WTC11 (cell line): ENCODE measurements at regions not wholly inside any gene's neighbourhood (a gene's known extent, or its start where the extent isn't known, plus 50 kb on each side); places are given as distances from the start of the nearest gene placed in this dataset.

Experiments used
- ATAC-seq: fragments of 200-7000 bp; cut with Tn5 transposase; 2 replicates; pipeline ENCODE4 v1.10.0; 2021; ENCODE audit warnings: mild to moderate bottlenecking, moderate library complexity
- CTCF ChIA-PET: fragments of 300-600 bp; sonication (Branson Sonifier 250); formaldehyde crosslinking; loops from one replicate; lab custom pipeline; 2021; ENCODE audit warnings: antibody characterized with exemption; lab: Charles Lee
- POLR2A ChIA-PET: fragments of 350-600 bp; sonication (Branson Sonifier 250); formaldehyde crosslinking; loops from one replicate; lab custom pipeline; 2021; ENCODE audit warnings: antibody characterized with exemption; lab: Charles Lee
- DNase-seq: peaks from one replicate; pipeline ENCODE4 v3.0.0; 2021; ENCODE audit warnings: low spot score
- H3K27ac Mint-ChIP-seq: 2 replicates; pipeline ENCODE4 v1.8.0; 2021; ENCODE audit warnings: mixed read lengths
- H3K27me3 Mint-ChIP-seq: 2 replicates; pipeline ENCODE4 v1.8.0; 2021; ENCODE audit warnings: low read depth, mild to moderate bottlenecking, moderate library complexity, mixed read lengths
- H3K36me3 Mint-ChIP-seq: 2 replicates; pipeline ENCODE4 v1.8.0; 2021; ENCODE audit warnings: mixed read lengths
- H3K4me1 Mint-ChIP-seq: 2 replicates; pipeline ENCODE4 v1.8.0; 2022; ENCODE audit warnings: mixed read lengths
- H3K4me3 Mint-ChIP-seq: 2 replicates; pipeline ENCODE4 v1.8.0; 2021; ENCODE audit warnings: mild to moderate bottlenecking, moderate library complexity, mixed read lengths
- H3K9me3 Mint-ChIP-seq: 2 replicates; pipeline ENCODE4 v1.8.0; 2021; ENCODE audit warnings: mixed read lengths
- ETV6 ChIP-seq: sonication (generic); formaldehyde crosslinking; IDR thresholded peaks from 2 replicates; pipeline ENCODE4 v1.8.1; 2022; ENCODE audit warnings: mild to moderate bottlenecking, missing genetic modification reagents
- FOXJ3 ChIP-seq: sonication (generic); formaldehyde crosslinking; IDR thresholded peaks from 2 replicates; pipeline ENCODE4 v1.9.0; 2021; ENCODE audit warnings: missing genetic modification reagents, mild to moderate bottlenecking, borderline replicate concordance
- JUN ChIP-seq: sonication (generic); formaldehyde crosslinking; IDR thresholded peaks from 2 replicates; pipeline ENCODE4 v1.8.0; 2023; ENCODE audit warnings: mild to moderate bottlenecking, missing genetic modification reagents
- NR3C1 ChIP-seq: sonication (generic); formaldehyde crosslinking; conservative IDR thresholded peaks from 2 replicates; pipeline ENCODE4 v1.8.1; 2023; ENCODE audit warnings: low read depth, mild to moderate bottlenecking, missing genetic modification reagents
- PRRX2 ChIP-seq: fragments of 250-450 bp; sonication (Bioruptor Pico); IDR thresholded peaks from 2 replicates; pipeline ENCODE4 v1.8.0; 2021; ENCODE audit warnings: mild to moderate bottlenecking
- RELA ChIP-seq: sonication (generic); formaldehyde crosslinking; IDR thresholded peaks from 2 replicates; pipeline ENCODE4 v1.8.1; 2022; ENCODE audit warnings: missing genetic modification reagents, mild to moderate bottlenecking, borderline replicate concordance
- SMAD4 ChIP-seq: sonication (generic); formaldehyde crosslinking; IDR thresholded peaks from 2 replicates; pipeline ENCODE4 v1.8.0; 2022; ENCODE audit warnings: mild to moderate bottlenecking, missing genetic modification reagents
- TEAD1 ChIP-seq: sonication (generic); formaldehyde crosslinking; IDR thresholded peaks from 2 replicates; pipeline ENCODE4 v1.8.0; 2022; ENCODE audit warnings: mild to moderate bottlenecking, missing genetic modification reagents
- TEAD4 ChIP-seq: sonication (generic); formaldehyde crosslinking; IDR thresholded peaks from 2 replicates; pipeline ENCODE4 v1.8.0; 2022; ENCODE audit warnings: mild to moderate bottlenecking, missing genetic modification reagents
- ZNF396 ChIP-seq: fragments of 250-450 bp; sonication (Bioruptor Pico); IDR thresholded peaks from 2 replicates; pipeline ENCODE4 v1.8.0; 2021; ENCODE audit warnings: mild to moderate bottlenecking, moderate library complexity, borderline replicate concordance
- ZNF423 ChIP-seq: fragments of 250-450 bp; sonication (Bioruptor Pico); IDR thresholded peaks from 2 replicates; pipeline ENCODE4 v2.1.2; 2022; ENCODE audit warnings: mild to moderate bottlenecking, moderate library complexity
- TF ChIP-seq, protein P1 (sequence below): sonication (generic); formaldehyde crosslinking; IDR thresholded peaks from 2 replicates; pipeline ENCODE4 v1.8.1; 2022; ENCODE audit warnings: mild to moderate bottlenecking, moderate library complexity, missing genetic modification reagents
- TF ChIP-seq, protein P2 (sequence below): sonication (generic); formaldehyde crosslinking; IDR thresholded peaks from 2 replicates; pipeline ENCODE4 v1.8.0; 2022; ENCODE audit warnings: mild to moderate bottlenecking, missing genetic modification reagents
- TF ChIP-seq, protein P3 (sequence below): sonication (generic); formaldehyde crosslinking; IDR thresholded peaks from 2 replicates; pipeline ENCODE4 v1.8.1; 2022; ENCODE audit warnings: mild to moderate bottlenecking, missing genetic modification reagents, moderate library complexity, borderline replicate concordance
- TF ChIP-seq, protein P4 (sequence below): sonication (generic); formaldehyde crosslinking; IDR thresholded peaks from 2 replicates; pipeline ENCODE4 v1.8.1; 2022; ENCODE audit warnings: missing genetic modification reagents, borderline replicate concordance
- TF ChIP-seq, protein P5 (sequence below): sonication (generic); formaldehyde crosslinking; conservative IDR thresholded peaks from 2 replicates; pipeline ENCODE4 v1.8.1; 2023; ENCODE audit warnings: mild to moderate bottlenecking, low read depth, missing genetic modification reagents, moderate library complexity
- TF ChIP-seq, protein P6 (sequence below): sonication (generic); formaldehyde crosslinking; IDR thresholded peaks from 2 replicates; pipeline ENCODE4 v1.8.1; 2023; ENCODE audit warnings: mild to moderate bottlenecking, missing genetic modification reagents, borderline replicate concordance
- TF ChIP-seq, protein P7 (sequence below): sonication (generic); formaldehyde crosslinking; IDR thresholded peaks from 2 replicates; pipeline ENCODE4 v1.8.0; 2022; ENCODE audit warnings: mild to moderate bottlenecking, missing genetic modification reagents

DNA sequence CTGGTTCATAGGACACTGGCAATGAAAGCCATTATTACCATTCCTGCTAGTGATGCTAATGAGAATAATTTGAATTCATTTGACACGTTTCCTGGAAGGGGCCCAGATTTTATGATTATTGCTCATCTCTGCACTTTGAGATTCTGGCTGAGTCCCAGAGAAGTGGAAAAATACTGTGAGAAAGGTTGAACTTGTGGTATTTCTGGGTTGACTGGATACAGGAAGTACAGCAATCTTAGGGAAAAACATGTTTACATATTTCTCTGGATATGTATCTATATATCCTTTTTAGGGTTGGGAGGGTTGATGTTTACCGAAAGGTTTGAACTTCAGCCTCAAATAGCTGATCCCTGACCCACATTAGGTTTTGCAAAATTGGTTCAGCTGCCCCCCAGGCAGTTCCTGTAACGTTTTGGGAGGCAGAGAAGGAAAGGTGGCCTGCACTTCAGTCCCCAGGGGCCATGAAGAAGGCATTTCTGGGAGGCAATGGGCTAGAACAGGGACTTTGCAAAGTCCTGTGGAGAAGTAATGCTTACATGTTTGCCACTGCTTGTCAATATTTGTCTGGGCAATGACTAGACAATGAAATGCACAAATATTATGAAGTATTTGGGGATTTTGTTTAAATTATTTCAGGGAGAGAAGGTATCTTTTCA, 253.7 kb upstream of the PITRM1 start (continued):
- TF ChIP-seq, protein P1, sequence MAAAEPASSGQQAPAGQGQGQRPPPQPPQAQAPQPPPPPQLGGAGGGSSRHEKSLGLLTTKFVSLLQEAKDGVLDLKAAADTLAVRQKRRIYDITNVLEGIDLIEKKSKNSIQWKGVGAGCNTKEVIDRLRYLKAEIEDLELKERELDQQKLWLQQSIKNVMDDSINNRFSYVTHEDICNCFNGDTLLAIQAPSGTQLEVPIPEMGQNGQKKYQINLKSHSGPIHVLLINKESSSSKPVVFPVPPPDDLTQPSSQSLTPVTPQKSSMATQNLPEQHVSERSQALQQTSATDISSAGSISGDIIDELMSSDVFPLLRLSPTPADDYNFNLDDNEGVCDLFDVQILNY (CRISPR knock-in tag), result no peak
- TF ChIP-seq ZNF423 (CRISPR knock-in tag) (no peak), RELA (CRISPR knock-in tag) (no peak)

DNA sequence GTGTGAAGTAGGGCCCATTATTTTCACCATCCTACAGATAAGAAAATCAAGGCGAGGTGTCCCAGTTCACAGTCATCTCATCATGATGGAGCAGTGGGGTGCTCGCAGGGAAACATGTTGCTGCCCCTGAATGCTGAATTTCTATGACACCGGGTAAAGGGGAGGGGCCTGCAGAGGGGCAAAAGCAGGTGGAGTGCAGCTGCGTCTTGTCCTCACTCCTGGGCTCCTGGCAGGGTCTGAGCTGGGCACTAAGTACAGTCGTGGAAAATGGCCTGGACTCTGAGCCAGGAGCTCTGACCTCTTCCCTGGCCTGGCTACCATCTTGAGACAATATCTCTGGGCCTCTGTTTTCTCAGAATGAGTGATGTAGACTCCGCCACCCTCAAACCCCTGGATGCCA, 253.1 kb upstream of the PITRM1 start:
- no peak for DNase-seq
- TF ChIP-seq ZNF396, result no peak
- no peak for TF ChIP-seq TEAD4 (CRISPR knock-in tag)
- TF ChIP-seq, protein P2, sequence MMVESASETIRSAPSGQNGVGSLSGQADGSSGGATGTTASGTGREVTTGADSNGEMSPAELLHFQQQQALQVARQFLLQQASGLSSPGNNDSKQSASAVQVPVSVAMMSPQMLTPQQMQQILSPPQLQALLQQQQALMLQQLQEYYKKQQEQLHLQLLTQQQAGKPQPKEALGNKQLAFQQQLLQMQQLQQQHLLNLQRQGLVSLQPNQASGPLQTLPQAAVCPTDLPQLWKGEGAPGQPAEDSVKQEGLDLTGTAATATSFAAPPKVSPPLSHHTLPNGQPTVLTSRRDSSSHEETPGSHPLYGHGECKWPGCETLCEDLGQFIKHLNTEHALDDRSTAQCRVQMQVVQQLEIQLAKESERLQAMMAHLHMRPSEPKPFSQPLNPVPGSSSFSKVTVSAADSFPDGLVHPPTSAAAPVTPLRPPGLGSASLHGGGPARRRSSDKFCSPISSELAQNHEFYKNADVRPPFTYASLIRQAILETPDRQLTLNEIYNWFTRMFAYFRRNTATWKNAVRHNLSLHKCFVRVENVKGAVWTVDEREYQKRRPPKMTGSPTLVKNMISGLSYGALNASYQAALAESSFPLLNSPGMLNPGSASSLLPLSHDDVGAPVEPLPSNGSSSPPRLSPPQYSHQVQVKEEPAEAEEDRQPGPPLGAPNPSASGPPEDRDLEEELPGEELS (CRISPR knock-in tag), result no peak
- TF ChIP-seq SMAD4, result no peak
- TF ChIP-seq PRRX2 (CRISPR knock-in tag), result no peak
- no peak for TF ChIP-seq FOXJ3 (CRISPR knock-in tag)
- TF ChIP-seq ETV6 (CRISPR knock-in tag), result no peak
- no peak for TF ChIP-seq NR3C1 (CRISPR knock-in tag)
- TF ChIP-seq, protein P3, sequence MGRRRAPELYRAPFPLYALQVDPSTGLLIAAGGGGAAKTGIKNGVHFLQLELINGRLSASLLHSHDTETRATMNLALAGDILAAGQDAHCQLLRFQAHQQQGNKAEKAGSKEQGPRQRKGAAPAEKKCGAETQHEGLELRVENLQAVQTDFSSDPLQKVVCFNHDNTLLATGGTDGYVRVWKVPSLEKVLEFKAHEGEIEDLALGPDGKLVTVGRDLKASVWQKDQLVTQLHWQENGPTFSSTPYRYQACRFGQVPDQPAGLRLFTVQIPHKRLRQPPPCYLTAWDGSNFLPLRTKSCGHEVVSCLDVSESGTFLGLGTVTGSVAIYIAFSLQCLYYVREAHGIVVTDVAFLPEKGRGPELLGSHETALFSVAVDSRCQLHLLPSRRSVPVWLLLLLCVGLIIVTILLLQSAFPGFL (CRISPR knock-in tag), result no peak
- TF ChIP-seq, protein P4, sequence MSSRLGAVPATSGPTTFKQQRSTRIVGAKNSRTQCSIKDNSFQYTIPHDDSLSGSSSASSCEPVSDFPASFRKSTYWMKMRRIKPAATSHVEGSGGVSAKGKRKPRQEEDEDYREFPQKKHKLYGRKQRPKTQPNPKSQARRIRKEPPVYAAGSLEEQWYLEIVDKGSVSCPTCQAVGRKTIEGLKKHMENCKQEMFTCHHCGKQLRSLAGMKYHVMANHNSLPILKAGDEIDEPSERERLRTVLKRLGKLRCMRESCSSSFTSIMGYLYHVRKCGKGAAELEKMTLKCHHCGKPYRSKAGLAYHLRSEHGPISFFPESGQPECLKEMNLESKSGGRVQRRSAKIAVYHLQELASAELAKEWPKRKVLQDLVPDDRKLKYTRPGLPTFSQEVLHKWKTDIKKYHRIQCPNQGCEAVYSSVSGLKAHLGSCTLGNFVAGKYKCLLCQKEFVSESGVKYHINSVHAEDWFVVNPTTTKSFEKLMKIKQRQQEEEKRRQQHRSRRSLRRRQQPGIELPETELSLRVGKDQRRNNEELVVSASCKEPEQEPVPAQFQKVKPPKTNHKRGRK (CRISPR knock-in tag), result no peak
- TF ChIP-seq, protein P5, sequence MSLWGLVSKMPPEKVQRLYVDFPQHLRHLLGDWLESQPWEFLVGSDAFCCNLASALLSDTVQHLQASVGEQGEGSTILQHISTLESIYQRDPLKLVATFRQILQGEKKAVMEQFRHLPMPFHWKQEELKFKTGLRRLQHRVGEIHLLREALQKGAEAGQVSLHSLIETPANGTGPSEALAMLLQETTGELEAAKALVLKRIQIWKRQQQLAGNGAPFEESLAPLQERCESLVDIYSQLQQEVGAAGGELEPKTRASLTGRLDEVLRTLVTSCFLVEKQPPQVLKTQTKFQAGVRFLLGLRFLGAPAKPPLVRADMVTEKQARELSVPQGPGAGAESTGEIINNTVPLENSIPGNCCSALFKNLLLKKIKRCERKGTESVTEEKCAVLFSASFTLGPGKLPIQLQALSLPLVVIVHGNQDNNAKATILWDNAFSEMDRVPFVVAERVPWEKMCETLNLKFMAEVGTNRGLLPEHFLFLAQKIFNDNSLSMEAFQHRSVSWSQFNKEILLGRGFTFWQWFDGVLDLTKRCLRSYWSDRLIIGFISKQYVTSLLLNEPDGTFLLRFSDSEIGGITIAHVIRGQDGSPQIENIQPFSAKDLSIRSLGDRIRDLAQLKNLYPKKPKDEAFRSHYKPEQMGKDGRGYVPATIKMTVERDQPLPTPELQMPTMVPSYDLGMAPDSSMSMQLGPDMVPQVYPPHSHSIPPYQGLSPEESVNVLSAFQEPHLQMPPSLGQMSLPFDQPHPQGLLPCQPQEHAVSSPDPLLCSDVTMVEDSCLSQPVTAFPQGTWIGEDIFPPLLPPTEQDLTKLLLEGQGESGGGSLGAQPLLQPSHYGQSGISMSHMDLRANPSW, result no peak
- TF ChIP-seq, protein P6, sequence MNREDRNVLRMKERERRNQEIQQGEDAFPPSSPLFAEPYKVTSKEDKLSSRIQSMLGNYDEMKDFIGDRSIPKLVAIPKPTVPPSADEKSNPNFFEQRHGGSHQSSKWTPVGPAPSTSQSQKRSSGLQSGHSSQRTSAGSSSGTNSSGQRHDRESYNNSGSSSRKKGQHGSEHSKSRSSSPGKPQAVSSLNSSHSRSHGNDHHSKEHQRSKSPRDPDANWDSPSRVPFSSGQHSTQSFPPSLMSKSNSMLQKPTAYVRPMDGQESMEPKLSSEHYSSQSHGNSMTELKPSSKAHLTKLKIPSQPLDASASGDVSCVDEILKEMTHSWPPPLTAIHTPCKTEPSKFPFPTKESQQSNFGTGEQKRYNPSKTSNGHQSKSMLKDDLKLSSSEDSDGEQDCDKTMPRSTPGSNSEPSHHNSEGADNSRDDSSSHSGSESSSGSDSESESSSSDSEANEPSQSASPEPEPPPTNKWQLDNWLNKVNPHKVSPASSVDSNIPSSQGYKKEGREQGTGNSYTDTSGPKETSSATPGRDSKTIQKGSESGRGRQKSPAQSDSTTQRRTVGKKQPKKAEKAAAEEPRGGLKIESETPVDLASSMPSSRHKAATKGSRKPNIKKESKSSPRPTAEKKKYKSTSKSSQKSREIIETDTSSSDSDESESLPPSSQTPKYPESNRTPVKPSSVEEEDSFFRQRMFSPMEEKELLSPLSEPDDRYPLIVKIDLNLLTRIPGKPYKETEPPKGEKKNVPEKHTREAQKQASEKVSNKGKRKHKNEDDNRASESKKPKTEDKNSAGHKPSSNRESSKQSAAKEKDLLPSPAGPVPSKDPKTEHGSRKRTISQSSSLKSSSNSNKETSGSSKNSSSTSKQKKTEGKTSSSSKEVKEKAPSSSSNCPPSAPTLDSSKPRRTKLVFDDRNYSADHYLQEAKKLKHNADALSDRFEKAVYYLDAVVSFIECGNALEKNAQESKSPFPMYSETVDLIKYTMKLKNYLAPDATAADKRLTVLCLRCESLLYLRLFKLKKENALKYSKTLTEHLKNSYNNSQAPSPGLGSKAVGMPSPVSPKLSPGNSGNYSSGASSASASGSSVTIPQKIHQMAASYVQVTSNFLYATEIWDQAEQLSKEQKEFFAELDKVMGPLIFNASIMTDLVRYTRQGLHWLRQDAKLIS (CRISPR knock-in tag), result no peak
- no peak for TF ChIP-seq JUN (CRISPR knock-in tag)
- TF ChIP-seq TEAD1 (CRISPR knock-in tag), result no peak
- TF ChIP-seq, protein P7, sequence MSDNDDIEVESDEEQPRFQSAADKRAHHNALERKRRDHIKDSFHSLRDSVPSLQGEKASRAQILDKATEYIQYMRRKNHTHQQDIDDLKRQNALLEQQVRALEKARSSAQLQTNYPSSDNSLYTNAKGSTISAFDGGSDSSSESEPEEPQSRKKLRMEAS (CRISPR knock-in tag), result no peak
- POLR2A ChIA-PET, result no interaction called here
- H3K4me3 Mint-ChIP-seq, result no peak overlapping the region
- CTCF ChIA-PET, result no interaction called here
- H3K27me3 Mint-ChIP-seq, result no peaks in the 10 kb centered on the region
- peaks cover 4% of the 10 kb centered on the region for H3K9me3 Mint-ChIP-seq
- H3K27ac Mint-ChIP-seq, result no peak overlapping the region
- peaks cover 21% of the 10 kb centered on the region for H3K4me1 Mint-ChIP-seq
- peaks cover 3% of the 10 kb centered on the region for H3K36me3 Mint-ChIP-seq
- ATAC-seq, result no peak
